C4-2B (cell line): ENCODE measurements at regions not wholly inside any gene's neighbourhood (a gene's known extent, or its start where the extent isn't known, plus 50 kb on each side); places are given as distances from the start of the nearest gene placed in this dataset.

Source experiments
- H3K27ac ChIP-seq: fragments of 450-650 bp; 2 replicates; pipeline ENCODE4 v1.5.1; 2017
- CTCF ChIP-seq: fragments of 450-650 bp; conservative IDR thresholded peaks from 2 replicates; pipeline ENCODE4 v1.5.1; 2017; ENCODE audit warnings: mild to moderate bottlenecking
- ZFX ChIP-seq: fragments of 450-650 bp; IDR thresholded peaks from 2 replicates; pipeline ENCODE4 v1.6.1; 2017

- no peak; the same call in 1 of the 2 replicates for TF ChIP-seq CTCF
- TF ChIP-seq ZFX: no peak
Measured at GRCh38 chrX:57752866-57753265, 72.8 kb upstream of the NLRP2B start.

GRCh38 chrX:57741107-57741506, 61.0 kb upstream of the NLRP2B start:
- TF ChIP-seq ZFX (no peak), CTCF (no peak)
- no peak overlapping the region for H3K27ac ChIP-seq

More at GRCh38 chrX:57752866-57753265, 72.8 kb upstream of the NLRP2B start:
- H3K27ac ChIP-seq: no peak overlapping the region

- TF ChIP-seq ZFX (no peak), CTCF (no peak)
Measured at GRCh38 chrX:57737881-57738280, 57.8 kb upstream of the NLRP2B start.

More at GRCh38 chrX:57737881-57738280, 57.8 kb upstream of the NLRP2B start:
- no peak overlapping the region for H3K27ac ChIP-seq
